Effector memory CD4-positive, alpha-beta T cell (primary cell): ENCODE measurements at regions not wholly inside any gene's neighbourhood (a gene's known extent, or its start where the extent isn't known, plus 50 kb on each side); places are given as distances from the start of the nearest gene placed in this dataset.

Experiments used
- DNase-seq, 3 donors: peaks; one replicate each; pipeline ENCODE4 v3.0.0-alpha.2; 2020
- H3K27ac ChIP-seq: 2 replicates; pipeline ENCODE4 v1.7.0; 2013; ENCODE audit warnings: mild to moderate bottlenecking, low read length, moderate library complexity; ENCODE audit not compliant: insufficient read depth, poor library complexity, severe bottlenecking
- H3K27me3 ChIP-seq: replicated peaks from 2 replicates; pipeline ENCODE4 v1.7.0; 2013; ENCODE audit warnings: mild to moderate bottlenecking, low read length; ENCODE audit not compliant: insufficient read depth, control insufficient read depth, poor library complexity, severe bottlenecking
- H3K36me3 ChIP-seq: 2 replicates; pipeline ENCODE4 v1.7.0; 2013; ENCODE audit warnings: mild to moderate bottlenecking, low read length, moderate library complexity; ENCODE audit not compliant: control insufficient read depth, insufficient read depth
- H3K4me1 ChIP-seq: 2 replicates; pipeline ENCODE4 v1.7.0; 2013; ENCODE audit warnings: low read length, mild to moderate bottlenecking; ENCODE audit not compliant: control insufficient read depth, insufficient read depth, poor library complexity, severe bottlenecking
- H3K4me3 ChIP-seq: 2 replicates; pipeline ENCODE4 v1.7.0; 2013; ENCODE audit warnings: low read length, low read depth, mild to moderate bottlenecking; ENCODE audit not compliant: insufficient read depth, poor library complexity, severe bottlenecking
- H3K9me3 ChIP-seq: 2 replicates; pipeline ENCODE4 v1.7.0; 2013; ENCODE audit warnings: mild to moderate bottlenecking, low read length, moderate library complexity; ENCODE audit not compliant: control insufficient read depth

- Histone ChIP-seq H3K9me3 (no peaks in the 10 kb centered on the region), H3K4me1 (no peaks in the 10 kb centered on the region), H3K36me3 (no peaks in the 10 kb centered on the region), H3K4me3 (no peak overlapping the region), H3K27me3 (no peaks in the 10 kb centered on the region), H3K27ac (no peak overlapping the region)
- DNase-seq = no peak
These were observed 145.3 kb downstream of the FAM43A start for GRCh38 chr3:194830978-194831377.

- H3K36me3 ChIP-seq = no peaks in the 10 kb centered on the region
- no peaks in the 10 kb centered on the region for H3K27me3 ChIP-seq
- H3K27ac ChIP-seq = no peak overlapping the region
- no peaks in the 10 kb centered on the region for H3K4me1 ChIP-seq
- H3K9me3 ChIP-seq = no peaks in the 10 kb centered on the region
- DNase-seq = no peak
- H3K4me3 ChIP-seq = no peak overlapping the region
These were observed 146.8 kb downstream of the FAM43A start for GRCh38 chr3:194832346-194833104.

GRCh38 chr3:194833114-194833910 is 147.6 kb downstream of the FAM43A start:
- Histone ChIP-seq H3K9me3 (no peaks in the 10 kb centered on the region), H3K27ac (no peak overlapping the region), H3K36me3 (no peaks in the 10 kb centered on the region), H3K4me1 (no peaks in the 10 kb centered on the region), H3K27me3 (no peaks in the 10 kb centered on the region), H3K4me3 (no peak overlapping the region)
- no peak for DNase-seq

GRCh38 chr3:194836661-194837060 is 151.0 kb downstream of the FAM43A start:
- H3K27ac ChIP-seq = no peak overlapping the region
- H3K36me3 ChIP-seq = no peaks in the 10 kb centered on the region

GRCh38 chr3:194837457-194838127 is 151.9 kb downstream of the FAM43A start:
- H3K36me3 ChIP-seq = no peaks in the 10 kb centered on the region
- no peak for DNase-seq
- no peaks in the 10 kb centered on the region for H3K9me3 ChIP-seq
- H3K4me3 ChIP-seq = no peak overlapping the region
- no peaks in the 10 kb centered on the region for H3K27me3 ChIP-seq
- H3K4me1 ChIP-seq = no peaks in the 10 kb centered on the region
- no peak overlapping the region for H3K27ac ChIP-seq

More at GRCh38 chr3:194836661-194837060, 151.0 kb downstream of the FAM43A start:
- Histone ChIP-seq H3K4me1 (no peaks in the 10 kb centered on the region), H3K27me3 (no peaks in the 10 kb centered on the region), H3K9me3 (no peaks in the 10 kb centered on the region), H3K4me3 (no peak overlapping the region)
- no peak for DNase-seq

GRCh38 chr3:194838236-194838635 is 152.6 kb downstream of the FAM43A start:
- Histone ChIP-seq H3K9me3 (no peaks in the 10 kb centered on the region), H3K4me1 (no peaks in the 10 kb centered on the region), H3K27me3 (no peaks in the 10 kb centered on the region), H3K27ac (no peak overlapping the region), H3K36me3 (no peaks in the 10 kb centered on the region), H3K4me3 (no peak overlapping the region)
- no peak for DNase-seq

GRCh38 chr3:194840661-194841514 is 155.2 kb downstream of the FAM43A start:
- DNase-seq = no peak
- H3K9me3 ChIP-seq = no peaks in the 10 kb centered on the region
- H3K36me3 ChIP-seq = no peaks in the 10 kb centered on the region
- H3K27me3 ChIP-seq = no peaks in the 10 kb centered on the region
- H3K4me1 ChIP-seq = no peaks in the 10 kb centered on the region
- H3K4me3 ChIP-seq = no peak overlapping the region
- no peak overlapping the region for H3K27ac ChIP-seq

GRCh38 chr3:194841515-194841841 is 155.8 kb downstream of the FAM43A start:
- Histone ChIP-seq H3K36me3 (no peaks in the 10 kb centered on the region), H3K27ac (no peak overlapping the region), H3K4me1 (no peaks in the 10 kb centered on the region), H3K4me3 (no peak overlapping the region), H3K27me3 (no peaks in the 10 kb centered on the region), H3K9me3 (no peaks in the 10 kb centered on the region)
- DNase-seq = no peak

- Histone ChIP-seq H3K4me3 (no peak overlapping the region), H3K27me3 (no peaks in the 10 kb centered on the region), H3K36me3 (no peaks in the 10 kb centered on the region), H3K9me3 (no peaks in the 10 kb centered on the region), H3K27ac (no peak overlapping the region), H3K4me1 (no peaks in the 10 kb centered on the region)
- no peak for DNase-seq
These were observed 157.9 kb downstream of the FAM43A start for GRCh38 chr3:194843556-194843955.
